ENCODE measurements at regions not wholly inside any gene's neighbourhood (a gene's known extent, or its start where the extent isn't known, plus 50 kb on each side); places are given as distances from the start of the nearest gene placed in this dataset.
A peak's percentile ranks its signal among the peaks of the same experiment; 100 is the strongest.

GRCh38 chr6:122308074-122308473, 91.4 kb upstream of the HSF2 start:
- no peak for DNase-seq

GRCh38 chr6:122315842-122316241, 83.6 kb upstream of the HSF2 start:
- DNase-seq, result no peak

- DNase-seq, result peak; percentile 52
These were observed 76.6 kb upstream of the HSF2 start for GRCh38 chr6:122322824-122323223.

- DNase-seq, result peak; percentile 24
These were observed 76.1 kb upstream of the HSF2 start for GRCh38 chr6:122323361-122323760.

GRCh38 chr6:122330315-122330714, 69.1 kb upstream of the HSF2 start:
- DNase-seq, result no peak

GRCh38 chr6:122337645-122338044, 61.8 kb upstream of the HSF2 start:
- no peak for DNase-seq

- DNase-seq, result no peak
These were observed 59.8 kb upstream of the HSF2 start for GRCh38 chr6:122339661-122340060.

GRCh38 chr6:122347280-122347679, 52.2 kb upstream of the HSF2 start:
- no peak for DNase-seq

- DNase-seq, result no peak
These were observed 51.7 kb upstream of the HSF2 start for GRCh38 chr6:122347751-122348150.
